Neural progenitor cell (in vitro differentiated cells): ENCODE measurements at regions not wholly inside any gene's neighbourhood (a gene's known extent, or its start where the extent isn't known, plus 50 kb on each side); places are given as distances from the start of the nearest gene placed in this dataset.

ENCODE experiments used
- CTCF ChIP-seq: fragments of 200-600 bp; sonication (generic); IDR thresholded peaks from 2 replicates; pipeline ENCODE4 v1.5.1; 2017; ENCODE audit warnings: antibody characterized with exemption, mild to moderate bottlenecking
- EZH2 ChIP-seq: fragments of 200-600 bp; sonication (generic); IDR thresholded peaks from 2 replicates; pipeline ENCODE4 v1.6.1; 2017; ENCODE audit warnings: antibody characterized with exemption, mild to moderate bottlenecking, moderate library complexity
- EZH2phosphoT487 ChIP-seq: fragments of 200-600 bp; sonication (generic); IDR thresholded peaks from 2 replicates; pipeline ENCODE4 v1.6.1; 2017; ENCODE audit warnings: antibody characterized with exemption

GRCh38 chr4:18401868-18402267 is 380.3 kb upstream of the LCORL start:
- TF ChIP-seq CTCF (no peak), EZH2phosphoT487 (no peak), EZH2 (no peak)
